ENCODE measurements at regions not wholly inside any gene's neighbourhood (a gene's known extent, or its start where the extent isn't known, plus 50 kb on each side); places are given as distances from the start of the nearest gene placed in this dataset.

- no peak overlapping the region for H3K14ac ChIP-seq (ENCODE audit: low read length)
- no peaks in the 10 kb centered on the region for H3K9me3 ChIP-seq (replicated peaks in 1 of 2; ENCODE audit: control insufficient read depth in 2 of 2, insufficient read depth in 1 of 2, low read depth in 1 of 2, low read length in 2 of 2)
- no peak overlapping the region for H3K9ac ChIP-seq (ENCODE audit: low read depth, low read length, poor library complexity)
- DNase-seq (ENCODE audit: low spot score): no peak
- peaks cover 7 to 11% of the 10 kb centered on the region in 2 donors for H3K4me1 ChIP-seq (ENCODE audit: control insufficient read depth in 2 of 2, insufficient read depth in 1 of 2, low read depth in 1 of 2, low read length in 2 of 2)
- H3K79me1 ChIP-seq (ENCODE audit: low read depth, low read length): no peaks in the 10 kb centered on the region
- no CpG with 5 or more reads among the region's 3 CpGs for WGBS, 2 donors (ENCODE audit: extremely low coverage in 2 of 2, insufficient read length in 2 of 2, insufficient replicate concordance in 1 of 2)
- no peak overlapping the region for H3K27ac ChIP-seq (replicated peaks; ENCODE audit: low read length)
- no peak overlapping the region for H2BK120ac ChIP-seq (ENCODE audit: low read depth, low read length)
- no peak overlapping the region for H3K4me2 ChIP-seq (ENCODE audit: insufficient read depth, low read length, poor library complexity, severe bottlenecking)
- H2AFZ ChIP-seq (ENCODE audit: low read length): peak overlapping the region; percentile 91
- no peak overlapping the region for H3K4me3 ChIP-seq (ENCODE audit: low read length in 2 of 2)
- no peaks in the 10 kb centered on the region for H3K36me3 ChIP-seq (replicated peaks in 1 of 2; ENCODE audit: control insufficient read depth in 2 of 2, insufficient read depth in 2 of 2, low read length in 2 of 2)
- H3K18ac ChIP-seq (ENCODE audit: low read length): no peak overlapping the region
- no peak overlapping the region for H2BK5ac ChIP-seq (ENCODE audit: low read length)
- H2AK5ac ChIP-seq (ENCODE audit: low read depth, low read length): no peak overlapping the region
- no peak overlapping the region for H2BK15ac ChIP-seq (ENCODE audit: low read length)
- H3K23ac ChIP-seq (ENCODE audit: low read depth, low read length, poor library complexity): no peak overlapping the region
- peaks cover 0 to 12% (median 0%) of the 10 kb centered on the region in 3 experiments for H3K27me3 ChIP-seq (ENCODE audit: control insufficient read depth in 3 of 3, insufficient read depth in 3 of 3, low read depth in 1 of 3, low read length in 3 of 3)
- no peak overlapping the region for H4K8ac ChIP-seq (ENCODE audit: low read depth, low read length)
- no peak overlapping the region for H2BK12ac ChIP-seq (ENCODE audit: low read length)
- H4K91ac ChIP-seq (ENCODE audit: low read depth, low read length, poor library complexity): no peak overlapping the region
- H3K4ac ChIP-seq (ENCODE audit: low read length): no peak overlapping the region
Observed at GRCh38 chr20:50308166-50308512, 117.5 kb downstream of the CEBPB start.

- H2BK15ac ChIP-seq (ENCODE audit: low read length): peak overlapping the region; percentile 98
- H3K23ac ChIP-seq (ENCODE audit: low read depth, low read length, poor library complexity): no peak overlapping the region
- no peak overlapping the region for H3K4me2 ChIP-seq (ENCODE audit: insufficient read depth, low read length, poor library complexity, severe bottlenecking)
- peaks cover 0 to 18% (median 0%) of the 10 kb centered on the region in 3 experiments for H3K27me3 ChIP-seq (ENCODE audit: control insufficient read depth in 3 of 3, insufficient read depth in 3 of 3, low read depth in 1 of 3, low read length in 3 of 3)
- no peak overlapping the region for H2BK12ac ChIP-seq (ENCODE audit: low read length)
- DNase-seq (ENCODE audit: low spot score): no peak
- no peaks in the 10 kb centered on the region for H3K79me1 ChIP-seq (ENCODE audit: low read depth, low read length)
- peak overlapping the region; percentile 5 for H3K14ac ChIP-seq (ENCODE audit: low read length)
- peak overlapping the region; percentile 91 for H2AFZ ChIP-seq (ENCODE audit: low read length)
- H3K9ac ChIP-seq (ENCODE audit: low read depth, low read length, poor library complexity): peak overlapping the region; percentile 22
- H3K36me3 ChIP-seq (replicated peaks in 1 of 2; ENCODE audit: control insufficient read depth in 2 of 2, insufficient read depth in 2 of 2, low read length in 2 of 2): no peaks in the 10 kb centered on the region
- no peak overlapping the region for H3K27ac ChIP-seq (replicated peaks; ENCODE audit: low read length)
- no peak overlapping the region for H4K8ac ChIP-seq (ENCODE audit: low read depth, low read length)
- peak overlapping the region; percentile 52 for H2BK120ac ChIP-seq (ENCODE audit: low read depth, low read length)
- H3K9me3 ChIP-seq (replicated peaks in 1 of 2; ENCODE audit: control insufficient read depth in 2 of 2, insufficient read depth in 1 of 2, low read depth in 1 of 2, low read length in 2 of 2): no peaks in the 10 kb centered on the region
- H3K4me3 ChIP-seq (ENCODE audit: low read length in 2 of 2): no peak overlapping the region
- H2BK5ac ChIP-seq (ENCODE audit: low read length): no peak overlapping the region
- H3K4ac ChIP-seq (ENCODE audit: low read length): peak overlapping the region; percentile 62
- peak overlapping the region; percentile 61 for H4K91ac ChIP-seq (ENCODE audit: low read depth, low read length, poor library complexity)
- H2AK5ac ChIP-seq (ENCODE audit: low read depth, low read length): peak overlapping the region; percentile 40
- H3K4me1 ChIP-seq (ENCODE audit: control insufficient read depth in 2 of 2, insufficient read depth in 1 of 2, low read depth in 1 of 2, low read length in 2 of 2): peaks cover 7 to 11% of the 10 kb centered on the region in 2 donors
- WGBS, 2 donors (ENCODE audit: extremely low coverage in 2 of 2, insufficient read length in 2 of 2, insufficient replicate concordance in 1 of 2): no CpG with 5 or more reads among the region's 20 CpGs
- H3K18ac ChIP-seq (ENCODE audit: low read length): peak overlapping the region; percentile 95
Observed at GRCh38 chr20:50308513-50309279, 118.1 kb downstream of the CEBPB start.

GRCh38 chr20:50309280-50309763 is 118.7 kb downstream of the CEBPB start:
- H3K9me3 ChIP-seq (replicated peaks in 1 of 2; ENCODE audit: control insufficient read depth in 2 of 2, insufficient read depth in 1 of 2, low read depth in 1 of 2, low read length in 2 of 2): no peaks in the 10 kb centered on the region
- H3K9ac ChIP-seq (ENCODE audit: low read depth, low read length, poor library complexity): no peak overlapping the region
- no peak overlapping the region for H3K4me3 ChIP-seq (ENCODE audit: low read length in 2 of 2)
- no peak overlapping the region for H4K8ac ChIP-seq (ENCODE audit: low read depth, low read length)
- H2BK120ac ChIP-seq (ENCODE audit: low read depth, low read length): no peak overlapping the region
- peaks cover 7 to 17% of the 10 kb centered on the region in 2 donors for H3K4me1 ChIP-seq (ENCODE audit: control insufficient read depth in 2 of 2, insufficient read depth in 1 of 2, low read depth in 1 of 2, low read length in 2 of 2)
- H2AFZ ChIP-seq (ENCODE audit: low read length): peak overlapping the region; percentile 91
- peak overlapping the region; percentile 98 for H2BK15ac ChIP-seq (ENCODE audit: low read length)
- H3K79me1 ChIP-seq (ENCODE audit: low read depth, low read length): no peaks in the 10 kb centered on the region
- no peak overlapping the region for H2BK5ac ChIP-seq (ENCODE audit: low read length)
- peaks cover 0 to 14% (median 0%) of the 10 kb centered on the region in 3 experiments for H3K27me3 ChIP-seq (ENCODE audit: control insufficient read depth in 3 of 3, insufficient read depth in 3 of 3, low read depth in 1 of 3, low read length in 3 of 3)
- no peak overlapping the region for H4K91ac ChIP-seq (ENCODE audit: low read depth, low read length, poor library complexity)
- no peak overlapping the region for H3K4ac ChIP-seq (ENCODE audit: low read length)
- peak overlapping the region; percentile 30 for H3K18ac ChIP-seq (ENCODE audit: low read length)
- no peak overlapping the region for H2BK12ac ChIP-seq (ENCODE audit: low read length)
- H3K14ac ChIP-seq (ENCODE audit: low read length): no peak overlapping the region
- WGBS, 2 donors (ENCODE audit: extremely low coverage in 2 of 2, insufficient read length in 2 of 2, insufficient replicate concordance in 1 of 2): no CpG with 5 or more reads among the region's 11 CpGs
- peak overlapping the region; percentile 40 for H2AK5ac ChIP-seq (ENCODE audit: low read depth, low read length)
- H3K36me3 ChIP-seq (replicated peaks in 1 of 2; ENCODE audit: control insufficient read depth in 2 of 2, insufficient read depth in 2 of 2, low read length in 2 of 2): no peaks in the 10 kb centered on the region
- H3K23ac ChIP-seq (ENCODE audit: low read depth, low read length, poor library complexity): no peak overlapping the region
- H3K27ac ChIP-seq (replicated peaks; ENCODE audit: low read length): no peak overlapping the region
- H3K4me2 ChIP-seq (ENCODE audit: insufficient read depth, low read length, poor library complexity, severe bottlenecking): no peak overlapping the region
- no peak for DNase-seq (ENCODE audit: low spot score)

- H3K27me3 ChIP-seq (ENCODE audit: control insufficient read depth in 3 of 3, insufficient read depth in 3 of 3, low read depth in 1 of 3, low read length in 3 of 3): peaks cover 0 to 11% (median 0%) of the 10 kb centered on the region in 3 experiments
- no CpG with 5 or more reads among the region's 20 CpGs for WGBS, 2 donors (ENCODE audit: extremely low coverage in 2 of 2, insufficient read length in 2 of 2, insufficient replicate concordance in 1 of 2)
- H3K4me1 ChIP-seq (ENCODE audit: control insufficient read depth in 2 of 2, insufficient read depth in 1 of 2, low read depth in 1 of 2, low read length in 2 of 2): peaks cover 7 to 17% of the 10 kb centered on the region in 2 donors
- peak overlapping the region; percentile 22 for H3K23ac ChIP-seq (ENCODE audit: low read depth, low read length, poor library complexity)
- H3K14ac ChIP-seq (ENCODE audit: low read length): no peak overlapping the region
- no peak overlapping the region for H2AFZ ChIP-seq (ENCODE audit: low read length)
- no peak overlapping the region for H2BK120ac ChIP-seq (ENCODE audit: low read depth, low read length)
- H2BK5ac ChIP-seq (ENCODE audit: low read length): no peak overlapping the region
- H3K36me3 ChIP-seq (replicated peaks in 1 of 2; ENCODE audit: control insufficient read depth in 2 of 2, insufficient read depth in 2 of 2, low read length in 2 of 2): no peaks in the 10 kb centered on the region
- H2AK5ac ChIP-seq (ENCODE audit: low read depth, low read length): peak overlapping the region; percentile 90
- H3K4me3 ChIP-seq (ENCODE audit: low read length in 2 of 2): no peak overlapping the region
- no peak overlapping the region for H3K4ac ChIP-seq (ENCODE audit: low read length)
- no peak overlapping the region for H2BK12ac ChIP-seq (ENCODE audit: low read length)
- peak overlapping the region; percentile 28 for H2BK15ac ChIP-seq (ENCODE audit: low read length)
- DNase-seq (ENCODE audit: low spot score): no peak
- H3K79me1 ChIP-seq (ENCODE audit: low read depth, low read length): no peaks in the 10 kb centered on the region
- H3K18ac ChIP-seq (ENCODE audit: low read length): peak overlapping the region; percentile 81
- H3K4me2 ChIP-seq (ENCODE audit: insufficient read depth, low read length, poor library complexity, severe bottlenecking): no peak overlapping the region
- H4K8ac ChIP-seq (ENCODE audit: low read depth, low read length): no peak overlapping the region
- no peak overlapping the region for H3K27ac ChIP-seq (replicated peaks; ENCODE audit: low read length)
- no peaks in the 10 kb centered on the region for H3K9me3 ChIP-seq (replicated peaks in 1 of 2; ENCODE audit: control insufficient read depth in 2 of 2, insufficient read depth in 1 of 2, low read depth in 1 of 2, low read length in 2 of 2)
- H3K9ac ChIP-seq (ENCODE audit: low read depth, low read length, poor library complexity): no peak overlapping the region
- H4K91ac ChIP-seq (ENCODE audit: low read depth, low read length, poor library complexity): no peak overlapping the region
Observed at GRCh38 chr20:50309764-50310672, 119.4 kb downstream of the CEBPB start.

Data from neuronal stem cell (in vitro differentiated cells).